GM11168 (cell line): ENCODE measurements at regions not wholly inside any gene's neighbourhood (a gene's known extent, or its start where the extent isn't known, plus 50 kb on each side); places are given as distances from the start of the nearest gene placed in this dataset.

Experiments
- in situ Hi-C: fragments of 300-500 bp; cut with MboI; formaldehyde crosslinking; loops from one replicate; pipeline ENCODE4 v1.12.0; 2022; ENCODE audit warnings: low sequenced_read_pairs; ENCODE audit not compliant: unreplicated experiment

- in situ Hi-C loops, result no loop called here
Measured at GRCh38 chr1:81700728-81701470, 99.8 kb upstream of the ADGRL2 start.

GRCh38 chr1:81699234-81699633 is 101.5 kb upstream of the ADGRL2 start:
- in situ Hi-C loops, result no loop called here

GRCh38 chr1:81695741-81696140 is 105.0 kb upstream of the ADGRL2 start:
- in situ Hi-C loops, result no loop called here

- in situ Hi-C loops, result no loop called here
Measured at GRCh38 chr1:81693316-81693715, 107.4 kb upstream of the ADGRL2 start.

GRCh38 chr1:81690676-81691453 is 109.9 kb upstream of the ADGRL2 start:
- in situ Hi-C loops, result no loop called here

GRCh38 chr1:81689531-81689941 is 111.2 kb upstream of the ADGRL2 start:
- in situ Hi-C loops, result no loop called here

GRCh38 chr1:81682490-81682889 is 118.2 kb upstream of the ADGRL2 start:
- in situ Hi-C loops, result no loop called here

GRCh38 chr1:81681601-81682266 is 119.0 kb upstream of the ADGRL2 start:
- in situ Hi-C loops, result no loop called here

GRCh38 chr1:81681114-81681513 is 119.6 kb upstream of the ADGRL2 start:
- in situ Hi-C loops, result no loop called here

GRCh38 chr1:81679942-81680341 is 120.8 kb upstream of the ADGRL2 start:
- in situ Hi-C loops, result no loop called here

GRCh38 chr1:81678779-81679178 is 122.0 kb upstream of the ADGRL2 start:
- in situ Hi-C loops, result no loop called here

GRCh38 chr1:81672766-81673165 is 128.0 kb upstream of the ADGRL2 start:
- in situ Hi-C loops, result no loop called here

- in situ Hi-C loops, result no loop called here
Measured at GRCh38 chr1:81671038-81671437, 129.7 kb upstream of the ADGRL2 start.

GRCh38 chr1:81670286-81670685 is 130.4 kb upstream of the ADGRL2 start:
- in situ Hi-C loops, result no loop called here

GRCh38 chr1:81666586-81666985 is 134.1 kb upstream of the ADGRL2 start:
- in situ Hi-C loops, result no loop called here

GRCh38 chr1:81664341-81664740 is 136.4 kb upstream of the ADGRL2 start:
- in situ Hi-C loops, result no loop called here

- in situ Hi-C loops, result no loop called here
Measured at GRCh38 chr1:81662913-81663526, 137.7 kb upstream of the ADGRL2 start.

GRCh38 chr1:81660286-81660685 is 140.4 kb upstream of the ADGRL2 start:
- in situ Hi-C loops, result no loop called here

- in situ Hi-C loops, result no loop called here
Measured at GRCh38 chr1:81654657-81655056, 146.1 kb upstream of the ADGRL2 start.

- in situ Hi-C loops, result no loop called here
Measured at GRCh38 chr1:81654147-81654546, 146.6 kb upstream of the ADGRL2 start.

GRCh38 chr1:81650776-81651175 is 150.0 kb upstream of the ADGRL2 start:
- in situ Hi-C loops, result no loop called here
